ENCODE measurements at regions not wholly inside any gene's neighbourhood (a gene's known extent, or its start where the extent isn't known, plus 50 kb on each side); places are given as distances from the start of the nearest gene placed in this dataset.

GRCh38 chr1:232863544-232864275 lies 58.5 kb downstream of the MAP10 start:
- Histone ChIP-seq H3K79me2 (ENCODE audit: insufficient read depth, low read length) (no peaks in the 10 kb centered on the region), H3K27me3 (ENCODE audit: control insufficient read depth in 2 of 2, insufficient read depth in 2 of 2, low read length in 2 of 2) (no peaks in the 10 kb centered on the region)

More at GRCh38 chr1:232863544-232864275, 58.5 kb downstream of the MAP10 start:
- Histone ChIP-seq H3K4me2 (replicated peaks; ENCODE audit: extremely low read depth, low read length, poor library complexity, severe bottlenecking) (no peak overlapping the region), H3K4me3 (replicated peaks in 1 of 3; ENCODE audit: low read depth in 2 of 3, low read length in 3 of 3) (no peak overlapping the region), H3K9ac (ENCODE audit: insufficient read depth, low read length, poor library complexity, severe bottlenecking) (no peak overlapping the region), H3K27ac (ENCODE audit: low read depth in 1 of 2, low read length in 2 of 2) (no peak overlapping the region), H4K20me1 (ENCODE audit: insufficient read depth, low read length) (no peaks in the 10 kb centered on the region), H2AFZ (ENCODE audit: insufficient read depth, low read depth, low read length, poor library complexity, severe bottlenecking) (no peak overlapping the region), H3K9me3 (replicated peaks in 1 of 2; ENCODE audit: control insufficient read depth in 1 of 2, insufficient read depth in 1 of 2, low read length in 2 of 2) (no peaks in the 10 kb centered on the region), H3K36me3 (replicated peaks in 1 of 2; ENCODE audit: control insufficient read depth in 1 of 2, insufficient read depth in 2 of 2, low read length in 2 of 2) (no peaks in the 10 kb centered on the region), H3K4me1 (ENCODE audit: control insufficient read depth in 1 of 2, insufficient read depth in 2 of 2, low read length in 2 of 2) (no peaks in the 10 kb centered on the region)
- Mint-ChIP-seq H3K27me3 (ENCODE audit: low read depth in 3 of 3) (peaks cover 0 to 2% (median 0%) of the 10 kb centered on the region in 3 donors), H3K4me3 (no peak overlapping the region), H3K36me3 (no peaks in the 10 kb centered on the region), H3K27ac (no peak overlapping the region), H3K4me1 (no peaks in the 10 kb centered on the region), H3K9me3 (peaks cover 0 to 2% (median 0%) of the 10 kb centered on the region in 7 donors)
- 80% methylated on average over 1 of the region's 10 CpGs for whole genome bisulfite sequencing (ENCODE audit: insufficient coverage)
- TF ChIP-seq CTCF (IDR thresholded peaks at IDR 0.05): no peak
- no peak for DNase-seq
- intact Hi-C loops (cut with micrococcal nuclease): no loop called here

All from CD14-positive monocyte (primary cell).